ENCODE measurements at regions not wholly inside any gene's neighbourhood (a gene's known extent, or its start where the extent isn't known, plus 50 kb on each side); places are given as distances from the start of the nearest gene placed in this dataset.
"Not testable (repeated sequence)": the region's sequence is repeated elsewhere in the genome, so short reads cannot be mapped to it uniquely, and the experiment has no call there.

DNA sequence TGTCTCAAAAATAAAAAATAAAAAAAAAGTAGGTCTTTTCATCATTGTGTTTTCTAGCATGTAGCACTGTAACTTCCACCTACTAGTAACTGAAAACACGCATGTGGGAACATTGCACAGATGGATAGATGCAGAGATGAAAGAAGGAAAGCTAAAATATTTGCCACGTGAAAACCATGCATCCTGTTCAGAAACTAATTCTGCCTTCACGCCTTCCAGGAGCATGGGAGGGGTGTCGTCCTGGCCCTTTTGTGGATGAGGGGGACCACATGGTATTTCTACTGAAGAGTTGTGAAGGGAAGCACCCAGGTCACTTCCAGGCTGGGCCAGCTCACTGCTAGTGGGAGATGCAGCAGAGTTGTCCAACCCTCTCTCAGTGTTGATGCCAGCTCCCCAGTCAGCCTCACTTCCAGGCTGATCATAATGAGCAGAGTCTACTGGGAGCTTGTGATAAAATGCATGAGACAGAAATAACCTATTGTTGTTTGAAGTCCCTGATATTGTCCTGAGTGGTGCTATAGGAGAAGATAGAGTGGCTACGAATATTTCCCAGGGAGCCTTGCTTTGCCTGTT, 287.1 kb upstream of the CELF2 start:
- no peak for DNase-seq (ENCODE audit: low spot score)
- TF ChIP-seq, protein P1, sequence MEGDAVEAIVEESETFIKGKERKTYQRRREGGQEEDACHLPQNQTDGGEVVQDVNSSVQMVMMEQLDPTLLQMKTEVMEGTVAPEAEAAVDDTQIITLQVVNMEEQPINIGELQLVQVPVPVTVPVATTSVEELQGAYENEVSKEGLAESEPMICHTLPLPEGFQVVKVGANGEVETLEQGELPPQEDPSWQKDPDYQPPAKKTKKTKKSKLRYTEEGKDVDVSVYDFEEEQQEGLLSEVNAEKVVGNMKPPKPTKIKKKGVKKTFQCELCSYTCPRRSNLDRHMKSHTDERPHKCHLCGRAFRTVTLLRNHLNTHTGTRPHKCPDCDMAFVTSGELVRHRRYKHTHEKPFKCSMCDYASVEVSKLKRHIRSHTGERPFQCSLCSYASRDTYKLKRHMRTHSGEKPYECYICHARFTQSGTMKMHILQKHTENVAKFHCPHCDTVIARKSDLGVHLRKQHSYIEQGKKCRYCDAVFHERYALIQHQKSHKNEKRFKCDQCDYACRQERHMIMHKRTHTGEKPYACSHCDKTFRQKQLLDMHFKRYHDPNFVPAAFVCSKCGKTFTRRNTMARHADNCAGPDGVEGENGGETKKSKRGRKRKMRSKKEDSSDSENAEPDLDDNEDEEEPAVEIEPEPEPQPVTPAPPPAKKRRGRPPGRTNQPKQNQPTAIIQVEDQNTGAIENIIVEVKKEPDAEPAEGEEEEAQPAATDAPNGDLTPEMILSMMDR (IDR thresholded peaks at IDR 0.05; ENCODE audit: extremely low read depth, missing control alignments), result no peak

DNA sequence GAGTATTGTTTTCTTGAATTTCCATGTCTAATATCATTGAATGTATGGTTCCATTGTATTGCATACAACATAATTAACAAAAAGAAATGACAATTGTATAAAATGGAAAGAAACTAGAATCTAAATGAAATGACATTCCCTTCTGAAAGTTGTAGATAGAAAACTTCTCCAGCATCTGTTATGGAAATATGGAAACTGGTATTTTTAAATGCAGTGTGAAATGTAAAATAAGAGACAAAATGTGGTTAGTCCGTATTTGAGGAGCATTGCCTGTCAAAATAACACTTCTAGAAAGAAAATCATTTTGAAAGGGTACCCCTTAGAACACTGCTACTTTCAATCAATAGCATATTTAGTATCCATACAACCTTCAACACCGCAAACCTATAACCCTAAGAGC, 286.3 kb upstream of the CELF2 start:
- TF ChIP-seq, protein P1 (IDR thresholded peaks at IDR 0.05; ENCODE audit: extremely low read depth, missing control alignments), result no peak
- no peak for DNase-seq (ENCODE audit: low spot score)

DNA sequence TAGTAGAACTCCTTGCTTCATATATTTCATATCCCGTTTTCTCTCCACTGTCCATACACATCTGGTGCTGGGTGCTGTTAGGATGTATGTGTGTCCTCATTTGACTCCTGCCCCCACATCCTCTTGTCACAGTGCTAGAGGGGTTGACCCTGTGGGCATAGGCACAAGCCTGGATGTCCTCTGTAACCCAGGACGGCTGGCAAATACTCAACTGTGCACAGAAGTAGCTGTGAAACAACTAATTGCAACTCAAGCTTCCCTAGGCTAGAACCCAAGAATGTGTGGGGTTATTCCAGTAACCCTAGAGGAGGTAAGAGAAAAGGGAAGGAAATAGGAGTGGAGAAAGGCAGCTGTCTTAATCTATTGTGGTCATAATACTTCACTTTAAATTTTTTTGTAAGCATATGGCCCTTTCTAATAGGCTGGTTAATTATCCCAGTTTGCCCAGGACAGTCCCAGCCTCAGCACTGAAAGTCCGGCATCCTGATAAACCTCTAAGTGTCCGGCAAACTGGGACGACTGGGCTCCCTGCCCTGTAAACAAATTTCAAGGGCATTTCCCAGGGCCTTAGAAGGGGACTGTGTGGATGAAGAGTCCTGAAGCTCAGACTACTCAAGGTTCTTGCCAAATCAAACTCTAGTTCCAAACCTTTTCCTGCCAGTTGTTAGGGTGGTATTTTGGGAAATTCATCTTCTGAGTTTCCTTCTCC, 283.2 kb upstream of the CELF2 start:
- TF ChIP-seq, protein P1 (IDR thresholded peaks at IDR 0.05; ENCODE audit: extremely low read depth, missing control alignments), result no peak
- no peak for DNase-seq (ENCODE audit: low spot score)

DNA sequence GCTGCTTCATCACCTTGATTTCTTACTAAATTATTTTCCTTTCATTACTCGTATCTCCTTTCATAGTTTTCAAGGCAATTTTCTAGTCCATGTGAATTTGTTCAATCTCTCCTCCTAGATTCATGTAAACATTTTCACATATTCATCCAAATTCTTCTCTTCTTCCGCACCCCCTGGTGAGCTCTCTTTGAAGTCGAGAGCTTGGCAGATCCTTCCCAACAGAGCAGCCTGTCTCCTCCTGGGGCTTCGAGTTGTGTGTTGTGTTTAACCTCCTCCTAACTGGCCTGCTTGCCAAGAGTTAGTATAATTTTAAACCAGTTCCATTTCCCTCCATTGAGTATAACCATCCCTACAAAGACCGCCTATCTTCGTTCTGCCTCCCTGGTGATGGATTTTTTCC, 272.4 kb upstream of the CELF2 start:
- DNase-seq (ENCODE audit: low spot score), result no peak

DNA sequence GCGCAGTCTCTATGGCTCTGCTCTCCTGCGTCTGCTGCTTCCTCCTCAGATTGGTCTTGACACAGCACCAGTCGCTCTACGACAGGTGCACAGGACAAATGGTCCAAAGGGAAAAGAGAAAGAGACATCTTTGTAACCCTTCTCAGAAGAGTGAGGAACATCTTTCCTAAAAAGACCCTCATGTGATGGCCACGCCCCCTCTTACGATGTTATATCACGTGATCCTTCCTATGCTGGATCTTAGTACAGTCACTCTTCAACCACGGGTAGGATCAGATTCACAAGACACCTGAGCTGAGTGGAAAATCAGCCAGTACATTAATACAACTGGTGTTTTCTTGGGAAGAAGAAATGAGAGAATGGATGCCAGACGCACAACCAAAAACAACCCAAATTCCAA, 262.2 kb upstream of the CELF2 start:
- no peak for DNase-seq (ENCODE audit: low spot score)
- TF ChIP-seq, protein P1 (IDR thresholded peaks at IDR 0.05; ENCODE audit: extremely low read depth, missing control alignments), result no peak

More for the DNA sequence above, 272.4 kb upstream of the CELF2 start:
- TF ChIP-seq, protein P1 (IDR thresholded peaks at IDR 0.05; ENCODE audit: extremely low read depth, missing control alignments), result no peak

DNA sequence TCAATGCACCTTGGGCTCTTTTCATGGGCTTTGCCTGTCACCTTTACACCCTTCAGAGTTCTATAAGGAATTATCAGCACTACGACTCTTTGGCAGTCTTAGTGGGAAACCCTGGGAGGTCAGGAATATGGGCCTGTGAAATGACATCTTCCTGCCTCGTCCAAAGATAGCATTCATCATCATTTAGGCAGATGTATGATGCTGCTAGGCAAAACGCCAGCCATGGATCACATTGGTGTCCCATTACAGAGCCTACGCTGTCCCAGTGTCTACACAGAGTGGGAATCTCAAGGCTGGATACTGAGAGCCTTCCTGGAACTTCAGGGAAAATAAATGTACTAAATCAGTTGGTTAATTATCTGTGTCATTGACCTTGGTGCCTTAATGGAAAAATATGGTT, 259.4 kb upstream of the CELF2 start:
- DNase-seq (ENCODE audit: low spot score), result no peak
- TF ChIP-seq, protein P1 (IDR thresholded peaks at IDR 0.05; ENCODE audit: extremely low read depth, missing control alignments), result no peak

DNA sequence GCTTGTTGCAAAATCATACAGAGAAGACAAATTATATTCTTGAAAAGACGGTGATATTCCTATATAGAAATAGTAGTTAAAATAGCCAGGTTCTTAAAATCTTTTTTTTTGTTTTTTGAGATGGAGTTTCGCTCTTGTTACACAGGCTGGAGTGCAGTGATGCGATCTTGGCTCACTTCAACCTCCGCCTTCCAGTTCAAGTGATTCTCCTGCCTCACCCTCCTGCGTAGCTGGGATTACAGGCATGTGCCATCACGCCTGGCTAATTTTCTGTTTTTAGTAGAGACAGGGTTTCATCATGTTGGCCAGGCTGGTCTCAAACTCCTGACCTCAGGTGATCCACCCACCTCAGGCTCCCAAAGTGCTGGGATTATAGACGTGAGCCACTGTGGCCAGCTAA, 257.9 kb upstream of the CELF2 start:
- not testable (repeated sequence) for DNase-seq (ENCODE audit: low spot score)

DNA sequence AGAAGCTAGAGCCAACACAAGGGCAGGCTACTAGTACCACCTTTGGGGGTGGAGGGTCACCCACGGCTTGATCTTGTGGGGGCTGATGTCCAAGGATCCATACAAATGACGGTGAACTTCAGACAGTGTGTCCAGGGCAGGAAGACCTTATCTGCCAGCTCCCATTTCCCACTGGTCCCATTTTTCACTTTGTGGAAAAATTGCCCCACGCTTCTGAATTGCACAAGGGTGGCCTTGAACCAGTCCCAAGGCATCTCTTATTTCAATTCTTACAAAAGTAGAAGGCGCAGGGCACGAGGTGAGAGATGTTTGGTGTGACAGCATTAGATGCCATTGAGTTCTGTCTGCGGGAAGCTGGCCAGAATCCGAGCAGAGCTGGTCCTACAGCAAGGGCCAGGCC, 252.7 kb upstream of the CELF2 start:
- TF ChIP-seq, protein P1 (IDR thresholded peaks at IDR 0.05; ENCODE audit: extremely low read depth, missing control alignments), result no peak
- no peak for DNase-seq (ENCODE audit: low spot score)

All from GM20000 (cell line).